SW 1271 (cell line): ENCODE measurements at regions not wholly inside any gene's neighbourhood (a gene's known extent, or its start where the extent isn't known, plus 50 kb on each side); places are given as distances from the start of the nearest gene placed in this dataset.

Experiments
- DNase-seq, 2 experiments: peaks; one replicate each; lab custom pipeline; 2025; lab: John Stamatoyannopoulos, UW

GRCh38 chrX:150164971-150165600 lies 198.0 kb upstream of the MAMLD1 start:
- no peak for DNase-seq

GRCh38 chrX:150165776-150166610 lies 197.1 kb upstream of the MAMLD1 start:
- DNase-seq = no peak

- no peak for DNase-seq
Measured at GRCh38 chrX:150167482-150168324, 195.4 kb upstream of the MAMLD1 start.

DNA sequence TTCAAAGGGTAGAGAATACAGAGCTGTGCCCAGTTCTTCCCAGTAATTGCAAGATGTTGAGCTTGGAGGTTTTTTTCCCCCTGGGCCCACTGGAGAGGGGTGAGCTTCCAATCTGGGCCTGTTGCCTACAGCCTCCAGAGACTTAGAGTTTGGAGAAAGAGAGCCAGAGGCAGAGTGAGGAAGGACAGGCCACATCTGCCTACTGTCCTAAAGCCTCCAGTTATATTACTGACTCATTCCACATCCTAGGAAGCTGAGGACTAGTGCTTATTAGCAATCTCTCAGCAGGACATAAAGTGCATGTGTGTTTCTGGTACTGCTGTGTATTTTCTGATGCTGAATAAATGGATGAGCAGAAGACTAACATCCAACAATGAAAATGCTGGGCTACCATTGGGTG lies 181.0 kb upstream of the MAMLD1 start:
- DNase-seq = no peak

DNA sequence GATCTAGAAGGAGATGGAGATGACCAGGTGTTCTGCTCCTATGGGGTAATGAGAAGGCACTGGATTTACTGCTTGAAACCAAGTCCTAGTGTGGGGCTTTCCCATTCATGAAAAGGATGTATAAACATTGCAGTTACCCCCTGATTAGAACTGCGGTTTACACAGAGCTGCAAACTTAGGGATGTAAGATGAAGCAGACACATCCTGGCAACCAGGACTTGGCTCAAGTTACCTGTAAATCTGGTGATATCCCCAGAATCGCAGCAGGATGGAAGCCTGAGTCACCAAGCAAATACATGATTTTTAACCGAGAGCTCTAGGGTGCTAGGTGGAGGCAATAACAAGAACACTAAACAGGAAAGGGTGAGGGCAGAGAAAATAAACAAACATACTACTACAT lies 178.6 kb upstream of the MAMLD1 start:
- peak in 1 of 2 experiments; percentile 11 for DNase-seq

DNA sequence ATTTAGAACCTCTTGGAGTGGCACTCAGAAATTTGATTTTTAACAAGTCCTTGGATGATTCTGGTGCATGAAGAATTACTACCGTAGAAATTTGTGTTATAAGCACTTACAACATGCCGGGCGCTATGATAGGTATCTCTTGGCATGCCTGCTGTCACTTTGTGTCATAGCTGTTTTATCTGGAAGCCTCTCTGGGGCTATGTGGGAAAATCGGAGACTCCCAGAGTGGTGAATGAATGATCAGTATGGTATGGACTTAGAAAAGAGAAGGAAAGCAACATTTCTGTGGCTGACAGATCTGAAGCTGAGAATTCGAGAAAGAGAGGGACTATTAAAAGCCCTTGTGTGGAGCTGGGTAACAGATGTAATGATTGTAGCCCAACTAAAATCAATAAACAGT lies 177.4 kb upstream of the MAMLD1 start:
- no peak for DNase-seq

DNA sequence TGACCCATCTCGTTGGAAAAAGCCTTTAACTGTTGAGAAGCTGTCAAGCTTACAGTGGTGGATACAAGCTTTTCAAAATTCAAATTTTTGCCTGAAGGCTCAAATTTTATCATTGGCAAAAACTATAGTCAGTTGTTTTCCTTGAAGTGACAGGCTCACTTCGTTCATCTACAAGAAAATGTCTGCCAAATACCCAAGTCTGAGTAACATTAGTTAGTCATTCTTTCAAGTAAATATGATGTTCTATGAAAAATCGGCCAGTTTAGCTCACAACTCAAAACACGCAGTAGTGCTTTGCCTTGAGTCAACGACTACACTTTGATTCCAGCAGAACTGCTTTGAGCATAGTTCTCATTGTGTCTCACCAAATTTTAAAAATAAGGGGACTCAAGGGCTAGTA lies 170.3 kb upstream of the MAMLD1 start:
- DNase-seq = no peak

DNA sequence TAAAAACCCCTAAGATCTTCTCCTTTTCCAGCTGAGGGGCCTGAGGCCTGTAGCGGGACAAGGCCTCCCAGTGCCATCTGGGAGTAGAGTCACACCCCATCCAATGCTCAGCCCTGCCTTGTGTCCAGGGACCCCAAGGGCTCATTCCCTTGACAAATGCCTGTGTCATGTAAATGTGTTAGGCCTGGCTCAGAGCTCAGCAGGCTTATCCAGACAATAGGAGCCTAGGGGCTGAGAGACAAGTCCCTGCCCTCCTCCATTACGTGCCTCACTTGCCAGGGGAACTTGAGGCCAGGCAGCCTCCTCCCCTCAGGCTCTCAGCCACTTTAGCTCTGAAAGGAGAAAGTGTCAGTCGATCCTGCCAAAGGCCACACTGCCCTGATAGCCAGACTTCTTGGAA lies 166.8 kb upstream of the MAMLD1 start:
- no peak for DNase-seq

DNA sequence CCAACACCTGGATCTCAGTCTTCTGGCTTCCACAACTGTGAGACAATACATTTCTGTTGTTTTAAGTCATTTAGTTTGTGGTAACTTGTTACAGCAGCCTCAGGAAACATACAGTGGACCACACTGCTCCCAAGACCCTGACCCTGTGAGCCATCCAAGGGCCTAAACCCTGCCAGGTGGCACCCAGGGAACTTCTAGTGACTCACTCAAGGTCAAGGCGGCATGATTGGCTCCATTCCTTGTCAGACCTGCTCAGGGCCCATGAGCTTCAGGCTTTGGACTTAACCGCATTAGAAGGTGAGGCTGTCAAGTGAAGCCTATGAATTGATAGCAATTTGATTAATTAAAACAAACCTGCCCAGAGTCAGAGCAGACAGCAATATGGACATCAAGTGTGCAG lies 165.7 kb upstream of the MAMLD1 start:
- no peak for DNase-seq

DNA sequence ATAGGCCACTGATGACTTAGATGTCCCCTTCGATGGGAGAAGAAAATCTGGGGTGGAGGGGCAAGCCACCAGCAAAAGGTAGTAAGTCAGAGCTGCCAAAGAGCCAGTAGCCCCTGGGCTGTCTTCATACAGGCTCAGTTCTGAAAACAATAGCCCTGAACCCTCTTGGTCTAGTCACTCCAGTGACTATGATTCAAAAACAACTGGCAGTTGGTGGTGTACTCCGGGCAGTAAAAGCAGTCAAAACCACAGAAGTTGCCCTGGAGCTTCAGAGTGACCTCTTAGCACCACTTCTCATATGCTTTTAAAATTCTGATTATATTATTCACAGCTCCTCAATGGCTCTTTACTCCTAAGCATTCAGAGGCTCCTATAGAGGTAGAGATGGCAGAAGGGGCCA lies 164.3 kb upstream of the MAMLD1 start:
- DNase-seq = no peak

DNA sequence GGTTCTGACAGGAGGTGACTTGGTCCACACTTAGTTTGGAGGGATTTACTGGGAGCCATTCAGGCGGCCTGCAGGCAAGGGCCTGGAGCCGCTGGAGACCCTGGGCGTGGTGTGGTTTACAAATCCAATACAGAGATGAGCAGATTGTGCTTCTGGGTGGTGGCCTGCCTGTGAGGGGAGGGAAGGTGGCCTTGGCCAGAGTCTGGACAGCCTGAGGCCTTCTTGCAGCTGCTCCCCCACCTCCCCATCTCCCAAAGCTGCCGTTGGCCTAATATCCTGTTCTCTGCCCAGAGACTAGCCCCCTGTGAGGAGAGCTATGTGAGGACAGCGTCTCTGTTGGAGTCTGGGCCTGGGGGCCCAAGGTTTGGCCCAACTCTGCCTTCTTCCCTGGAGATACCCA lies 163.9 kb upstream of the MAMLD1 start:
- no peak for DNase-seq

- no peak for DNase-seq
Measured at GRCh38 chrX:150199803-150200202, 163.3 kb upstream of the MAMLD1 start.

- DNase-seq = no peak
Measured at GRCh38 chrX:150200361-150200760, 162.8 kb upstream of the MAMLD1 start.

DNA sequence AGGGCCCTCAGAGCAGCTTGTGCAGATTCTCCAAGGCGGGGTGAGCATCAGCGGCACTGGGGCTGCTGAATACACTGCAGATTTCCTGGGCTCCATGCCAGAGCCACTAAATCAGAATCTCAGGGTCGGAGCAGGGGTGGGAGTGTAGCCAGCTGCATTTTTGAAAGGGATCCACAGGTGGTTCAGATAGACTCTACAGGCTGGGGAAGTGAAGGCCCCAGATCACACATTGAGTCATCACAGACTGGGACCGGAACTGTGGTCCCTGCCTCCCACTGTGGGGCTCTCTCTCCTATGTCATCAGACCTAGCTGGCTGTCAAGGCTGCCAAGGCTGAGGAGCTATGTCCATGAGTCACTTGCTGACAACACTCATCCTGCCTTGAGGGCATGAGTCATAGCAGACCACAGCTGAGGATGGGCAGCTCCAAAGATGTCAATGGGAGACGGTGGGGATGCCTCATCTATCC lies 162.3 kb upstream of the MAMLD1 start:
- peak; percentile 80 to 94 for DNase-seq

GRCh38 chrX:150201391-150201790 lies 161.7 kb upstream of the MAMLD1 start:
- DNase-seq = no peak

DNA sequence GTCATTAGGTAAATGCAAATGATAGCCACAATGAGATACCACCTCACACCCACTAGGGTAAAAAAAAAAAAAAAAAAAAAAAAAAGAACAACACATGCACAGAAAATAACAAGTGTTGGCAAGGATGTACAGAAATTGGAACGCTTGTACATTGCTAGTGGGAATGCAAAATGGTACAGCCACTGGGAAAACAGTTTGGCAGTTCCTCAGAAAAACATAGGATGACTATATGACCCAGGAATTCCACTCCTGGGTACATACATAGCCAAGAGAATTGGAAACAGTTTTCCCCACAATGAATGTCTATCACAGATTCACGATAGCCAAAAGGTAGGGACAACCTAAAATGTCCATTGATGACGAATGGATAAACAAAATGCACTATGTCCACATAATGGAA lies 161.3 kb upstream of the MAMLD1 start:
- peak in 1 of 2 experiments; percentile 20 for DNase-seq

- DNase-seq = peak in 1 of 2 experiments; percentile 28
Measured at GRCh38 chrX:150202641-150203247, 160.4 kb upstream of the MAMLD1 start.

DNA sequence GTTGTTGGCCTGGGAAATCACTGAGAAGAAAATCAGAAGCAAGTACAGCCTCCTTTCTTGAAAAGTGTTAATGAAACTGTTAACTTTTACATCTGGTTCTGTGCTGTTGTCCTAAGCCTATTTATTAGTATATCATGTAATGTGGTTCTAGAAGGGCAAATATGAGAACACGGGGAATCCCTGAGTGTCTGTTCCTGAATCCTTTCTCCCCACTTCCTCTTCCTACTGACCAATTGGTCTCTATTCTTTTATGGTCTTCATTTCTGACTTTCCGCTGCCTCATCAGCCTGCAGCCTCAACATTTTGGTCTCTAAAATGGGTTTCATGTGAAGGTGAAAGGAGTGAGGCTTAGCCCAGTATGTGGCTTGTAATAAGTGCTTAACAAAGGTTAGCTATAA lies 159.9 kb upstream of the MAMLD1 start:
- DNase-seq = no peak

DNA sequence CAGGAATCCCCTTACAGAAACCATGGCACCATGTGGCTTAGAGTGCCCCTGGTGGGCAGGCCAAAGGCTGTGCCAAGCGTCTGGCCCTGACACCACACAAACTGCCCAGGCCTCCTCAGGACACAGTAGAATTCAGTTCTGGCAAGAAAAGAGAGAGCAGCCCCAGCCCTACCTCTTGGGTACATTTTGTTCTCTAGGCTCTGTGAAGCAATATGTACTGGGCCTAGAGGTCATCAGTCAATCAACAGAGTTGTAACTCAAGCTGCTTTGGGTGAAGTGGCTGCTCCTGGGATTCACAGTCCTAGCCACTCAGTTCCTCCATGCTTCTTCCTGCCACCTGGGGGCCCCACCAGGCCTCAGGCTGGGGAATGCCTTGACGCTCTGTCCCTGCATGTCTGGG lies 158.1 kb upstream of the MAMLD1 start:
- DNase-seq = peak in 1 of 2 experiments; percentile 8

DNA sequence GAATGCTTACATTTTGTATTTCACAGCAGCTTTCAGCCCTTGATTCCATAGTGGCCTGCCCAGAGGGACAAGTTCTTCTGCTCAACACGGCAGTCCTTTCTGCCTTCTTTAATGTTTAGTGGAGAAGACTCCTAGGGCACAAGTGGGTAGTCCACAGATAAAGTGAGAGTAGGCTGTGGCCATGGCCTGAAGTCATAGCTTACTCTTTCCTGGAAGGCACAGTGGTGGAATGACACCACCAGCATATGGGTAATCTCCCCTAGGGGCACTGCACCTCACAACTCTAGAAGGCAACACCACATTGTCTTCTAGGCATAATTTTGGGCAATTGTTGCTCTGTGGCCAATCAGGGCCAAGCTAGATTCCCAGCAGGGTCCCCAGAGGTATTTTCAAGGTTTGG lies 155.4 kb upstream of the MAMLD1 start:
- no peak for DNase-seq

GRCh38 chrX:150211988-150212387 lies 151.1 kb upstream of the MAMLD1 start:
- no peak for DNase-seq
